Stimulated activated CD4-positive, alpha-beta T cell treated with anti-CD3 and anti-CD28 coated beads, TNF-alpha, amount 100 ng/mL, for 1 hour (primary cell): ENCODE measurements at regions not wholly inside any gene's neighbourhood (a gene's known extent, or its start where the extent isn't known, plus 50 kb on each side); places are given as distances from the start of the nearest gene placed in this dataset.

Source experiments
- DNase-seq, 3 donors: peaks; one replicate each; pipeline ENCODE4 v3.0.0-alpha.2; 2020; ENCODE audit warnings: low read depth in 3 of 3, low spot score in 1 of 3

- no peak for DNase-seq
Observed at GRCh38 chr16:72226136-72226535, 54.2 kb upstream of the PMFBP1 start.

GRCh38 chr16:72224260-72224768, 52.4 kb upstream of the PMFBP1 start:
- DNase-seq = no peak

- DNase-seq = no peak
Observed at GRCh38 chr16:72222503-72222902, 50.5 kb upstream of the PMFBP1 start.
